ENCODE measurements at regions not wholly inside any gene's neighbourhood (a gene's known extent, or its start where the extent isn't known, plus 50 kb on each side); places are given as distances from the start of the nearest gene placed in this dataset.

GRCh38 chr10:29795850-29796249 lies 161.1 kb upstream of the SVIL start:
- Histone ChIP-seq H3K23ac (ENCODE audit: low read depth, low read length, poor library complexity) (no peak overlapping the region), H3K18ac (ENCODE audit: low read length) (no peak overlapping the region), H2BK15ac (ENCODE audit: low read length) (no peak overlapping the region), H3K14ac (ENCODE audit: low read length) (no peak overlapping the region), H2AFZ (ENCODE audit: low read length) (no peak overlapping the region), H3K4me3 (ENCODE audit: low read length in 2 of 2) (no peak overlapping the region), H3K4me2 (ENCODE audit: insufficient read depth, low read length, poor library complexity, severe bottlenecking) (no peak overlapping the region), H2BK120ac (ENCODE audit: low read depth, low read length) (no peak overlapping the region), H3K9me3 (replicated peaks in 1 of 2; ENCODE audit: control insufficient read depth in 2 of 2, insufficient read depth in 1 of 2, low read depth in 1 of 2, low read length in 2 of 2) (no peaks in the 10 kb centered on the region), H4K8ac (ENCODE audit: low read depth, low read length) (no peak overlapping the region), H3K9ac (ENCODE audit: low read depth, low read length, poor library complexity) (no peak overlapping the region), H3K4me1 (ENCODE audit: control insufficient read depth in 2 of 2, insufficient read depth in 1 of 2, low read depth in 1 of 2, low read length in 2 of 2) (no peaks in the 10 kb centered on the region), H2BK12ac (ENCODE audit: low read length) (no peak overlapping the region), H3K27me3 (ENCODE audit: control insufficient read depth in 3 of 3, insufficient read depth in 3 of 3, low read depth in 1 of 3, low read length in 3 of 3) (no peaks in the 10 kb centered on the region), H2AK5ac (ENCODE audit: low read depth, low read length) (no peak overlapping the region), H3K27ac (replicated peaks; ENCODE audit: low read length) (no peak overlapping the region), H3K79me1 (ENCODE audit: low read depth, low read length) (no peaks in the 10 kb centered on the region), H3K36me3 (replicated peaks in 1 of 2; ENCODE audit: control insufficient read depth in 2 of 2, insufficient read depth in 2 of 2, low read length in 2 of 2) (no peaks in the 10 kb centered on the region), H3K4ac (ENCODE audit: low read length) (no peak overlapping the region), H2BK5ac (ENCODE audit: low read length) (no peak overlapping the region), H4K91ac (ENCODE audit: low read depth, low read length, poor library complexity) (no peak overlapping the region)
- no CpG with 5 or more reads among the region's 4 CpGs for WGBS, 2 donors (ENCODE audit: extremely low coverage in 2 of 2, insufficient read length in 2 of 2, insufficient replicate concordance in 1 of 2)
- no peak for DNase-seq (ENCODE audit: low spot score)

- Histone ChIP-seq H2AFZ (ENCODE audit: low read length) (no peak overlapping the region), H3K27me3 (ENCODE audit: control insufficient read depth in 3 of 3, insufficient read depth in 3 of 3, low read depth in 1 of 3, low read length in 3 of 3) (no peaks in the 10 kb centered on the region), H3K27ac (replicated peaks; ENCODE audit: low read length) (no peak overlapping the region), H3K4me1 (ENCODE audit: control insufficient read depth in 2 of 2, insufficient read depth in 1 of 2, low read depth in 1 of 2, low read length in 2 of 2) (no peaks in the 10 kb centered on the region), H4K8ac (ENCODE audit: low read depth, low read length) (no peak overlapping the region), H3K18ac (ENCODE audit: low read length) (no peak overlapping the region), H2BK120ac (ENCODE audit: low read depth, low read length) (no peak overlapping the region), H3K36me3 (replicated peaks in 1 of 2; ENCODE audit: control insufficient read depth in 2 of 2, insufficient read depth in 2 of 2, low read length in 2 of 2) (no peaks in the 10 kb centered on the region), H3K4me2 (ENCODE audit: insufficient read depth, low read length, poor library complexity, severe bottlenecking) (no peak overlapping the region), H4K91ac (ENCODE audit: low read depth, low read length, poor library complexity) (no peak overlapping the region), H2BK12ac (ENCODE audit: low read length) (no peak overlapping the region), H3K23ac (ENCODE audit: low read depth, low read length, poor library complexity) (no peak overlapping the region), H2BK5ac (ENCODE audit: low read length) (no peak overlapping the region), H3K14ac (ENCODE audit: low read length) (no peak overlapping the region), H3K4ac (ENCODE audit: low read length) (no peak overlapping the region), H2AK5ac (ENCODE audit: low read depth, low read length) (no peak overlapping the region), H3K9ac (ENCODE audit: low read depth, low read length, poor library complexity) (no peak overlapping the region), H3K79me1 (ENCODE audit: low read depth, low read length) (no peaks in the 10 kb centered on the region), H3K4me3 (ENCODE audit: low read length in 2 of 2) (no peak overlapping the region), H2BK15ac (ENCODE audit: low read length) (no peak overlapping the region), H3K9me3 (replicated peaks in 1 of 2; ENCODE audit: control insufficient read depth in 2 of 2, insufficient read depth in 1 of 2, low read depth in 1 of 2, low read length in 2 of 2) (no peaks in the 10 kb centered on the region)
- WGBS, 2 donors (ENCODE audit: extremely low coverage in 2 of 2, insufficient read length in 2 of 2, insufficient replicate concordance in 1 of 2) = no CpG with 5 or more reads among the region's 11 CpGs
- DNase-seq (ENCODE audit: low spot score) = no peak
These were observed 160.2 kb upstream of the SVIL start for GRCh38 chr10:29794776-29795611.

GRCh38 chr10:29791773-29792172 lies 157.0 kb upstream of the SVIL start:
- no peak overlapping the region for H3K4me3 ChIP-seq (ENCODE audit: low read length in 2 of 2)

GRCh38 chr10:29790207-29790606 lies 155.4 kb upstream of the SVIL start:
- H3K4ac ChIP-seq (ENCODE audit: low read length) = no peak overlapping the region
- H3K4me2 ChIP-seq (ENCODE audit: insufficient read depth, low read length, poor library complexity, severe bottlenecking) = no peak overlapping the region
- no peak overlapping the region for H4K8ac ChIP-seq (ENCODE audit: low read depth, low read length)
- H3K27me3 ChIP-seq (ENCODE audit: control insufficient read depth in 3 of 3, insufficient read depth in 3 of 3, low read depth in 1 of 3, low read length in 3 of 3) = no peaks in the 10 kb centered on the region
- H3K9me3 ChIP-seq (replicated peaks in 1 of 2; ENCODE audit: control insufficient read depth in 2 of 2, insufficient read depth in 1 of 2, low read depth in 1 of 2, low read length in 2 of 2) = no peaks in the 10 kb centered on the region
- no peaks in the 10 kb centered on the region for H3K36me3 ChIP-seq (replicated peaks in 1 of 2; ENCODE audit: control insufficient read depth in 2 of 2, insufficient read depth in 2 of 2, low read length in 2 of 2)
- H3K14ac ChIP-seq (ENCODE audit: low read length) = no peak overlapping the region
- H4K91ac ChIP-seq (ENCODE audit: low read depth, low read length, poor library complexity) = no peak overlapping the region
- no peak overlapping the region for H3K18ac ChIP-seq (ENCODE audit: low read length)
- no CpG with 5 or more reads among the region's 2 CpGs for WGBS, 2 donors (ENCODE audit: extremely low coverage in 2 of 2, insufficient read length in 2 of 2, insufficient replicate concordance in 1 of 2)
- H3K9ac ChIP-seq (ENCODE audit: low read depth, low read length, poor library complexity) = no peak overlapping the region
- no peak overlapping the region for H3K4me3 ChIP-seq (ENCODE audit: low read length in 2 of 2)
- no peak overlapping the region for H2AFZ ChIP-seq (ENCODE audit: low read length)
- no peak overlapping the region for H2BK120ac ChIP-seq (ENCODE audit: low read depth, low read length)
- H3K79me1 ChIP-seq (ENCODE audit: low read depth, low read length) = no peaks in the 10 kb centered on the region
- H2BK5ac ChIP-seq (ENCODE audit: low read length) = no peak overlapping the region
- no peak overlapping the region for H2BK15ac ChIP-seq (ENCODE audit: low read length)
- H3K23ac ChIP-seq (ENCODE audit: low read depth, low read length, poor library complexity) = no peak overlapping the region
- no peak overlapping the region for H2BK12ac ChIP-seq (ENCODE audit: low read length)
- H3K4me1 ChIP-seq (ENCODE audit: control insufficient read depth in 2 of 2, insufficient read depth in 1 of 2, low read depth in 1 of 2, low read length in 2 of 2) = no peaks in the 10 kb centered on the region
- no peak overlapping the region for H3K27ac ChIP-seq (replicated peaks; ENCODE audit: low read length)
- no peak overlapping the region for H2AK5ac ChIP-seq (ENCODE audit: low read depth, low read length)
- DNase-seq (ENCODE audit: low spot score) = no peak

More at GRCh38 chr10:29791773-29792172, 157.0 kb upstream of the SVIL start:
- H2AK5ac ChIP-seq (ENCODE audit: low read depth, low read length) = no peak overlapping the region
- no peaks in the 10 kb centered on the region for H3K27me3 ChIP-seq (ENCODE audit: control insufficient read depth in 3 of 3, insufficient read depth in 3 of 3, low read depth in 1 of 3, low read length in 3 of 3)
- H3K23ac ChIP-seq (ENCODE audit: low read depth, low read length, poor library complexity) = no peak overlapping the region
- H2BK5ac ChIP-seq (ENCODE audit: low read length) = no peak overlapping the region
- WGBS, 2 donors (ENCODE audit: extremely low coverage in 2 of 2, insufficient read length in 2 of 2, insufficient replicate concordance in 1 of 2) = no CpG with 5 or more reads among the region's 3 CpGs
- H3K27ac ChIP-seq (replicated peaks; ENCODE audit: low read length) = no peak overlapping the region
- no peaks in the 10 kb centered on the region for H3K79me1 ChIP-seq (ENCODE audit: low read depth, low read length)
- H4K91ac ChIP-seq (ENCODE audit: low read depth, low read length, poor library complexity) = no peak overlapping the region
- H2BK15ac ChIP-seq (ENCODE audit: low read length) = no peak overlapping the region
- no peak overlapping the region for H3K9ac ChIP-seq (ENCODE audit: low read depth, low read length, poor library complexity)
- H2BK12ac ChIP-seq (ENCODE audit: low read length) = no peak overlapping the region
- no peaks in the 10 kb centered on the region for H3K9me3 ChIP-seq (replicated peaks in 1 of 2; ENCODE audit: control insufficient read depth in 2 of 2, insufficient read depth in 1 of 2, low read depth in 1 of 2, low read length in 2 of 2)
- H3K36me3 ChIP-seq (replicated peaks in 1 of 2; ENCODE audit: control insufficient read depth in 2 of 2, insufficient read depth in 2 of 2, low read length in 2 of 2) = no peaks in the 10 kb centered on the region
- no peak overlapping the region for H3K14ac ChIP-seq (ENCODE audit: low read length)
- H3K4me2 ChIP-seq (ENCODE audit: insufficient read depth, low read length, poor library complexity, severe bottlenecking) = no peak overlapping the region
- H2AFZ ChIP-seq (ENCODE audit: low read length) = no peak overlapping the region
- no peaks in the 10 kb centered on the region for H3K4me1 ChIP-seq (ENCODE audit: control insufficient read depth in 2 of 2, insufficient read depth in 1 of 2, low read depth in 1 of 2, low read length in 2 of 2)
- H2BK120ac ChIP-seq (ENCODE audit: low read depth, low read length) = no peak overlapping the region
- no peak overlapping the region for H4K8ac ChIP-seq (ENCODE audit: low read depth, low read length)
- H3K4ac ChIP-seq (ENCODE audit: low read length) = no peak overlapping the region
- DNase-seq (ENCODE audit: low spot score) = no peak
- no peak overlapping the region for H3K18ac ChIP-seq (ENCODE audit: low read length)

Measured in neuronal stem cell (in vitro differentiated cells).